Kidney epithelial cell (primary cell): ENCODE measurements at regions not wholly inside any gene's neighbourhood (a gene's known extent, or its start where the extent isn't known, plus 50 kb on each side); places are given as distances from the start of the nearest gene placed in this dataset.
"Not testable (repeated sequence)": the region's sequence is repeated elsewhere in the genome, so short reads cannot be mapped to it uniquely, and the experiment has no call there.

Experiments
- DNase-seq: peaks from one replicate; pipeline ENCODE4 v3.0.0-alpha.2; 2010; ENCODE audit warnings: low read depth
- H3K27me3 ChIP-seq: 2 replicates; pipeline ENCODE4 v1.6.0; 2011; ENCODE audit warnings: low read length; ENCODE audit not compliant: control insufficient read depth, insufficient read depth
- H3K36me3 ChIP-seq: 2 replicates; pipeline ENCODE4 v1.5.1; 2011; ENCODE audit warnings: low read length; ENCODE audit not compliant: control insufficient read depth, insufficient read depth
- H3K4me3 ChIP-seq: 2 replicates; pipeline ENCODE4 v1.5.1; 2011; ENCODE audit warnings: low read depth, mild to moderate bottlenecking, control low read depth, low read length
- CTCF ChIP-seq: IDR thresholded peaks from 2 replicates; pipeline ENCODE4 v1.5.1; 2011; ENCODE audit warnings: mild to moderate bottlenecking, moderate library complexity, low read length, control low read depth, inconsistent platforms; ENCODE audit not compliant: insufficient read depth, poor library complexity, severe bottlenecking

- H3K36me3 ChIP-seq: no peaks in the 10 kb centered on the region
- no peak overlapping the region for H3K4me3 ChIP-seq
- TF ChIP-seq CTCF: no peak
- H3K27me3 ChIP-seq: peaks cover 1% of the 10 kb centered on the region
- no peak for DNase-seq
Measured at GRCh38 chr16:87119748-87120147, 197.4 kb downstream of the C16orf95 start.

DNA sequence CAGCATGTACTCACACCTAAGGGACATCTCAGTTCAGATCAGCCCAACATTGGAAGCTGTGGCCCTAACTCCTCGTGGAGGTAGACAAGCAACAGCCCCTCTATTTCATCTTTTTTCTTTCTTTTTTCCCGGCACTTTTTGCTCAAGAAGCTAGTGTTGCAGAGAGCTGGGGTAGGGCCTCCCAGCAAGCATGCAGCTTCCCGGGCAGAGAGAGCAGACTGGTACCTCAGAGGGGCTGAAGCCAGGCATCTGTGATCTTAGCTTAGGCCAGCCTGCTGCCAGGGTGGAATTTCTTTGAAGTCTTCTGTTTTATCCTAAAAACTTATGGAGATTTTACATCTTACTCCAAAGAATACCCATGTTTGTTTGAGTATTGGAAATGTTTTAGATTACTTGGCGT is 195.4 kb downstream of the C16orf95 start:
- no peak for TF ChIP-seq CTCF
- Histone ChIP-seq H3K36me3 (no peaks in the 10 kb centered on the region), H3K4me3 (no peak overlapping the region), H3K27me3 (peaks cover 5% of the 10 kb centered on the region)
- DNase-seq: no peak

GRCh38 chr16:87123356-87124001 is 193.7 kb downstream of the C16orf95 start:
- no peak overlapping the region for H3K4me3 ChIP-seq
- H3K27me3 ChIP-seq: peaks cover 11% of the 10 kb centered on the region
- H3K36me3 ChIP-seq: no peaks in the 10 kb centered on the region
- no peak for DNase-seq
- no peak for TF ChIP-seq CTCF

DNA sequence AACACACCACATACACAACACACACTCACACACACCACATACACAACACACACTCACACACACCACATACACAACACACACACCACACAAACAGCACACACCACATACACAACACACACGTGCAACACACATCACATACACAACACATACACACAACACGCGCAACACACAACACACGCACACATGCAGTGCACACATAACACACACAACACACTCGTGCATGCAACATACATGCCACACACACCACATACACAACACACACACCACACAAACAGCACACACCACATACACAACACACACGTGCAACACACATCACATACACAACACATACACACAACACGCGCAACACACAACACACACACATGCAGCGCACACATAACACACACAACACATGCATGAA is 192.8 kb downstream of the C16orf95 start:
- DNase-seq, H3K36me3 ChIP-seq, H3K4me3 ChIP-seq: not testable (repeated sequence)
- H3K27me3 ChIP-seq: peaks cover 11% of the 10 kb centered on the region

DNA sequence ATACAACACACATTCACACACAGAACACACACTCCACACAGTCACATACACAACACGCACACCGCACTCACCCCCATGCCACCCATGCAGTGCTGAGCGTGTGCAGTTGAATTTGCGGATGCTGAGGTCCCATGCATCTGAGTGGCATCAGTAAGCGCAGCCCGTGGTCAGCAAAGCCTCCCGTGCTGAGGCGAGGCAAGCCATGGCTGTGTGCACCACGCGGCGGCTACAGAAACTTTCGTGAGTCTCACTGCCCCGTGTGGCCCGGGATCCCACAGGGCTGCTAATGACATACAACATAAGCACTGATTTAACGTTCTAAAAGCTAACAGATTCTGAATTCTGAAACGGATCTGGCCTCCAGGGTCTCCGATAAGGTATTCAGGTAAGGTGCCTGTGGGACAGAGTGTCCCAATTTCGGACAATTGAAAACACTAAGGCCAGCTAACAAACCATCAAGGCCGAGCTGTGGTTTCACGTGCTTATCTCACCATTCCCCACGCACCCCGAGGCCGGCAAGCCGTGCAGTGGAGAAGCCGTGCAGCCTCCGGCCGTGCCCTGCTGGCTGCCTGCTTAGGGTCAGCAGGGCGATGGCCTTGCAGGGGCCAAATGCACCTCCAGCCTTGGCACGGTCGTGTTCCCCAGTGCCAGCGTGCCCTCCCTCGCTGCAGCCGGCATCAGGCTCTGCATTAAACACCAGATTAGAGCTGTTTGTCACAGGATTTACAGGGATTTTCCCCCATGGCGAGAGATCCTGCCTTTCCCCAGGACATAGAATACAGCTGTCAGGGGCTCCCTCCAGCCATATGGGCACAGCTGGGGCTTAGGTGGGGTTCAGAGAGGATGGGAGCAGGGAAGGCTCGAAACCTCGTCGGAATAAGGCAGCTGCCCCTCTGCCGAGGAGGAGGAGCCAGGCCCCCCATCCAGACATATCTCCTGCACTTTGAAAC is 191.7 kb downstream of the C16orf95 start:
- no peak for TF ChIP-seq CTCF
- Histone ChIP-seq H3K36me3 (no peaks in the 10 kb centered on the region), H3K4me3 (no peak overlapping the region), H3K27me3 (peaks cover 11% of the 10 kb centered on the region)
- DNase-seq: no peak

- TF ChIP-seq CTCF: no peak
- Histone ChIP-seq H3K4me3 (no peak overlapping the region), H3K27me3 (peaks cover 12% of the 10 kb centered on the region), H3K36me3 (no peaks in the 10 kb centered on the region)
- DNase-seq: no peak
Measured at GRCh38 chr16:87126403-87127025, 190.7 kb downstream of the C16orf95 start.
